DND-41 (cell line): ENCODE measurements at regions not wholly inside any gene's neighbourhood (a gene's known extent, or its start where the extent isn't known, plus 50 kb on each side); places are given as distances from the start of the nearest gene placed in this dataset.

Source experiments
- ATAC-seq: fragments of 200-7000 bp; cut with Tn5 transposase; 3 replicates; pipeline ENCODE4 v1.9.1; 2021; ENCODE audit warnings: low read depth; ENCODE audit not compliant: insufficient read depth
- DNase-seq: peaks from one replicate; pipeline ENCODE4 v3.0.0-alpha.2; 2020
- H2AFZ ChIP-seq: 2 replicates; pipeline ENCODE4 v1.6.0; 2012; ENCODE audit warnings: low read depth, low read length
- H3K27ac ChIP-seq: 2 replicates; pipeline ENCODE4 v1.5.1; 2012; ENCODE audit warnings: low read length, inconsistent platforms
- H3K27me3 ChIP-seq: fragments of 200-600 bp; sonication (generic); 2 replicates; pipeline ENCODE4 v1.6.0; 2012; ENCODE audit warnings: low read length, mild to moderate bottlenecking, inconsistent platforms; ENCODE audit not compliant: insufficient read depth, poor library complexity
- H3K36me3 ChIP-seq: 2 replicates; pipeline ENCODE4 v1.5.1; 2012; ENCODE audit warnings: low read length, inconsistent platforms; ENCODE audit not compliant: insufficient read depth
- H3K4me1 ChIP-seq: 2 replicates; pipeline ENCODE4 v1.5.1; 2012; ENCODE audit warnings: mild to moderate bottlenecking, low read length; ENCODE audit not compliant: insufficient read depth
- H3K4me2 ChIP-seq: 2 replicates; pipeline ENCODE4 v1.6.0; 2012; ENCODE audit warnings: mild to moderate bottlenecking, moderate library complexity, low read length, inconsistent platforms; ENCODE audit not compliant: insufficient read depth
- H3K4me3 ChIP-seq, 2 experiments: fragments of 200-600 bp in 1 of 2; shearing (Covaris generic) in 1 of 2; 2 replicates each; pipeline ENCODE4 v1.5.1; 2012 to 2016; ENCODE audit warnings: inconsistent platforms in 2 of 2, low read length in 2 of 2, mild to moderate bottlenecking in 2 of 2, low read depth in 1 of 2, moderate library complexity in 1 of 2
- H3K79me2 ChIP-seq: 2 replicates; pipeline ENCODE4 v1.6.0; 2012; ENCODE audit warnings: low read length, inconsistent platforms; ENCODE audit not compliant: insufficient read depth
- H3K9ac ChIP-seq: 2 replicates; pipeline ENCODE4 v1.6.0; 2012; ENCODE audit warnings: low read depth, mild to moderate bottlenecking, inconsistent platforms, low read length, moderate library complexity
- H3K9me3 ChIP-seq: 2 replicates; pipeline ENCODE4 v1.5.1; 2012; ENCODE audit warnings: low read length, moderate library complexity, mild to moderate bottlenecking, inconsistent platforms; ENCODE audit not compliant: insufficient read depth, severe bottlenecking
- H4K20me1 ChIP-seq: 2 replicates; pipeline ENCODE4 v1.6.0; 2012; ENCODE audit warnings: low read length; ENCODE audit not compliant: insufficient read depth
- CTCF ChIP-seq: IDR thresholded peaks from 2 replicates; pipeline ENCODE4 v1.5.1; 2012; ENCODE audit warnings: borderline replicate concordance, low read length, moderate library complexity, mild to moderate bottlenecking; ENCODE audit not compliant: poor library complexity, severe bottlenecking; ENCODE audit errors: extremely low read depth
- EZH2 ChIP-seq: IDR thresholded peaks from 3 replicates; pipeline ENCODE4 v1.6.1; 2012; ENCODE audit warnings: borderline replicate concordance, low read depth, mild to moderate bottlenecking, moderate library complexity, low read length, inconsistent platforms; ENCODE audit not compliant: severe bottlenecking

DNA sequence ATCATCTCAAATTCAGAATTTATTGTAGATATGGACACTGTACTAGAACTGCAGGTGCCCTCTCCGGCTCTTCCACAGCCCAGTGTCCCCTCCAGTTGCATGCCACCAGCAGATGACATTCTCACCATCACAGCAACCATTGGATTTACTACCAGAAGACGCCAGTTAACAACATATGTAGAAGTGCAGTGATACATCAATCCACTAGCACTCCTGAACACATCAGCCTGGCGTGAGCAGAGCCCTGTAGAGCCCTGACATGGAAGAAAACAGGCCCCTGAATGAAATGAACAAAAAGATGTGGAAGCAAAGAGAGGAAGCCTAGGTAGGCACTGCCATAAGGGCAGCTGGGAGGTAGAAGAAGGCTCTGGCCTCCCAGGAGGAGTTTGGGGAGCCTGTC lies 73.1 kb upstream of the GALNT2 start:
- Histone ChIP-seq H4K20me1 (no peaks in the 10 kb centered on the region), H3K4me3 (no peak overlapping the region), H3K79me2 (no peaks in the 10 kb centered on the region), H3K9ac (no peak overlapping the region), H3K4me2 (no peak overlapping the region), H2AFZ (no peak overlapping the region), H3K27ac (no peak overlapping the region), H3K27me3 (no peaks in the 10 kb centered on the region), H3K36me3 (no peaks in the 10 kb centered on the region), H3K9me3 (no peaks in the 10 kb centered on the region), H3K4me1 (no peaks in the 10 kb centered on the region)
- ATAC-seq (no peak), DNase-seq (no peak)
- TF ChIP-seq EZH2 (no peak), CTCF (no peak)

DNA sequence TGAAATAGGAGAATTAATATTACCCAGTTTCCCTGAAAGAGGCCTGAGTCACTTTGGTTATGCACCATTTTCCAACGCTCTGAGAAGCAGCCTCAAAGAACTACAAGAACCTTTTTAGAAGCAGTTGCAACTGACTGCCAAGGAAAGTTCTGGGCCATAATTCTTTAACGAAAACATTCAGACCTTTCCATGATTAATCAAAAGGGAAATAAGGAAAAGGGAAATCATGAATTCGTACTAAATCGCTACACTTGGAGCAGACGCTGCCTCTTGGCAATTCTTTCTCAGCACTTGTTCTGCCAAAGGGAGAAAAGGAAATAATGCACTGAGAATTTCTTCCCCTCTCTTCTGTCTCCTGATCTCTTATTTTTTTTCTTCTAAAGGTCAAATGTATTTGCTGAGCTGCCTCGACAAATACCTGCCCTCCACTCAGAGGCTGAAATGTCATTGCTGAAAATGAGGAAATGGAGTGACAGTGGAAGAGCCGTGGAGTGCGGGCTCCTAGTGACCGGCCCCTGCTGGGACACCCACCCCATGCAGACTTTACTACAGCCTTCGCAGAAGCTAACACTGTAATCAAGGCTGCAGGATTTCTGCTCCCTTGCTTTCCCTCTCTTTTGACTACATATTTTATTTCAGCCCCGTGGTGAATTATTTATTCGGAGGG lies 67.9 kb upstream of the GALNT2 start:
- no peak overlapping the region for H3K4me2 ChIP-seq
- no peaks in the 10 kb centered on the region for H3K79me2 ChIP-seq
- no peak overlapping the region for H3K4me3 ChIP-seq
- no peaks in the 10 kb centered on the region for H3K9me3 ChIP-seq
- ATAC-seq: no peak
- no peaks in the 10 kb centered on the region for H4K20me1 ChIP-seq
- H3K27ac ChIP-seq: no peak overlapping the region
- H3K9ac ChIP-seq: no peak overlapping the region
- H3K27me3 ChIP-seq: no peaks in the 10 kb centered on the region
- H2AFZ ChIP-seq: no peak overlapping the region
- TF ChIP-seq EZH2 (no peak), CTCF (no peak)
- H3K4me1 ChIP-seq: no peaks in the 10 kb centered on the region
- no peak for DNase-seq
- H3K36me3 ChIP-seq: no peaks in the 10 kb centered on the region

GRCh38 chr1:230000493-230001184 lies 66.4 kb upstream of the GALNT2 start:
- Histone ChIP-seq H3K27ac (no peak overlapping the region), H3K9me3 (no peaks in the 10 kb centered on the region), H3K4me3 (no peak overlapping the region), H3K79me2 (no peaks in the 10 kb centered on the region), H3K4me1 (no peaks in the 10 kb centered on the region), H2AFZ (no peak overlapping the region), H4K20me1 (no peaks in the 10 kb centered on the region), H3K9ac (no peak overlapping the region), H3K4me2 (no peak overlapping the region), H3K27me3 (no peaks in the 10 kb centered on the region), H3K36me3 (no peaks in the 10 kb centered on the region)
- ATAC-seq (no peak), DNase-seq (no peak)
- TF ChIP-seq EZH2 (no peak), CTCF (no peak)
